Epithelial cell of proximal tubule (primary cell): ENCODE measurements at regions not wholly inside any gene's neighbourhood (a gene's known extent, or its start where the extent isn't known, plus 50 kb on each side); places are given as distances from the start of the nearest gene placed in this dataset.
"Not testable (repeated sequence)": the region's sequence is repeated elsewhere in the genome, so short reads cannot be mapped to it uniquely, and the experiment has no call there.

Source experiments
- DNase-seq: peaks from one replicate; pipeline ENCODE4 v3.0.0-alpha.2; 2011; ENCODE audit warnings: low read depth
- H3K4me3 ChIP-seq: 2 replicates; pipeline ENCODE4 v1.5.1; 2011; ENCODE audit warnings: low read depth, mild to moderate bottlenecking, low read length
- CTCF ChIP-seq: conservative IDR thresholded peaks from 2 replicates; pipeline ENCODE4 v1.5.1; 2012; ENCODE audit warnings: low read depth, mild to moderate bottlenecking, low read length

DNA sequence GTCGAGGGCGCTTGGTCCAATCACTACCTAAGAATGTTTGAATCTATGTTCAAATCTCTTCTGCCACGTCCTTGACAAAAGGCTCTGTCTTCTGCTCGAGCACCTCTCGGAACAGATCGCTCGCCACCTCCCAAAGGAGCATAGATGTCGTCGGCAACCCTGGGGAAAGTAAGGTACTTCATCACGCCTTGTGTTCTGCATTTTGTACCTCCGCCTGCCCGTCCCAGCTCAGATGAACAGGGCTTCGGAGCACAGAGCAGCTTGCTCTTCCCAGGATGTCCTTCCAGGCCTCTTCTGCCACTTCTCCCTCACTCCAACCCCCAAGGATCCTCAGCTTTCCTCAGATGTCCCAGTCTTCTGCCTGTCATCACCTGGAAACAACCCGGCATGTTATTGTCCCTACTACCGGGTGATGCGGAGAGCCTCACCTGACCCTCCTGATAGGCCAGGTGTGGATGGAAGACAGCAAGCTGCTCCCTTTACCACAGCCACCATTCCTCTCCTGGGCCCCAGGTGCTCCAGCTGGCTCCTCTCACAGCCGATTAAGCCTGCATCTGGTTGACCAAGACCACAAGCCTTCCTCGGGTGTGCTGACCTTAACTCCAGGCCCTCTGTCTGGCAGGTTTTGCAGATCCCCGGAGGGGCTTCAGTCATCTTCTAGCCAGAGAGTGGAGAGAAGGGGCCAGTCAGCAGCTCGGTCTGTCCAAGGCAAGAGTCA is 270.5 kb downstream of the FAM43A start:
- no peak for TF ChIP-seq CTCF
- H3K4me3 ChIP-seq = no peak overlapping the region
- DNase-seq = no peak

DNA sequence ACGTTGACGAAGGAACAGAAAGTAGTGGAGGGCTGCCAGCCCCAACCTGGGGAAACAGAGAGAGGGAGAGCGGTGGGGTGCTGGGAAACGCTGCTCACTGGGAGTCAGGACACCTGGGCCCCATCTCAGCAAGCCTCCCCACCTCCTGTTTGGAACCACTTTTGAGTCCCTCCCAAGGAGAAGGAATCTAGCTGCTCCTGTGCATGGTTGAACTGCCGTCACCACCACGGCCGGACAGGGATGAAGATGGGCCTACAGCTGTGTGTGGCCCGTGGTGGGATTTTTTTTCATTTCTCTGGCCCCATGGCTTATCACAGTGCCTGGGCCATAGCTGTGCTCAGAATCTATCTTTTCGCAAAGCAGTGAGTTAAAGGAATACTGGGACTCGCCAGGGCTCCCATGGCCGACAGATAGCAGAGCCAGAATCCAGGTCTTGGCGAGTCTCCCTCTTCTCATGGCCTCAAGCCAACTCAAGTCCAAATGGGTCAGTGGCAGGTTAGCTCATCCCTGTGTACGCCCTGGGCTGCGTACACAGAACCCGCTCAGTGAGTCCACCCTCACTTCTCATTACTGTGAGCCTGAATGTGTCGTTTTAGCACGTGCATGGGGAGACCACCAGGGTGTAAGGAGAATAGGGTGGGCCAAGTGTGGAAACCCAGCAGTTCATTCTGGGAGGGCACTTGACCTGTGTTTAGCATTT is 271.2 kb downstream of the FAM43A start:
- H3K4me3 ChIP-seq = no peak overlapping the region
- no peak for DNase-seq
- TF ChIP-seq CTCF = no peak

- H3K4me3 ChIP-seq = no peak overlapping the region
- no peak for TF ChIP-seq CTCF
- no peak for DNase-seq
Observed at GRCh38 chr3:194957743-194958240, 272.1 kb downstream of the FAM43A start.

DNA sequence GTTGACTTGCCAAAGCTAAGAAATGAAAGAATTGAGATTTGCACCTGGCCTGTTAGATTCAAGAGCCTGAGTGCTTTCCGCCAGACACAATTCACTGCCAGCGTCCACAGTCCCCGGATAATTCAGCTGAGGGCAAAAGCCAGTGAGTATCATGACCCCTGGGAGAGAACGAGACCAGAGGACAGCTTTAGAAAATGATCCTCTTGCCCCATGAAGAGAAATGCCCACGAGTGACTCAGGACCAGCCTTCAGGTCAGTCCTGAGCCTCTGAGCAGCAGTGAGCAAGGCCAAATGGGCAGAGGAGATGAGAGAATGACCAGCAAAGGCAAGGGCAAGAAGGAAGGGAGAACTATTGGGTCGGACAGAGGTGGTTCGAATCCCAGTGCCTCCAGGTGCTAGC is 273.5 kb downstream of the FAM43A start:
- no peak for TF ChIP-seq CTCF
- DNase-seq = no peak
- H3K4me3 ChIP-seq = no peak overlapping the region

- DNase-seq = not testable (repeated sequence)
Observed at GRCh38 chr3:194959666-194960065, 274.0 kb downstream of the FAM43A start.

DNA sequence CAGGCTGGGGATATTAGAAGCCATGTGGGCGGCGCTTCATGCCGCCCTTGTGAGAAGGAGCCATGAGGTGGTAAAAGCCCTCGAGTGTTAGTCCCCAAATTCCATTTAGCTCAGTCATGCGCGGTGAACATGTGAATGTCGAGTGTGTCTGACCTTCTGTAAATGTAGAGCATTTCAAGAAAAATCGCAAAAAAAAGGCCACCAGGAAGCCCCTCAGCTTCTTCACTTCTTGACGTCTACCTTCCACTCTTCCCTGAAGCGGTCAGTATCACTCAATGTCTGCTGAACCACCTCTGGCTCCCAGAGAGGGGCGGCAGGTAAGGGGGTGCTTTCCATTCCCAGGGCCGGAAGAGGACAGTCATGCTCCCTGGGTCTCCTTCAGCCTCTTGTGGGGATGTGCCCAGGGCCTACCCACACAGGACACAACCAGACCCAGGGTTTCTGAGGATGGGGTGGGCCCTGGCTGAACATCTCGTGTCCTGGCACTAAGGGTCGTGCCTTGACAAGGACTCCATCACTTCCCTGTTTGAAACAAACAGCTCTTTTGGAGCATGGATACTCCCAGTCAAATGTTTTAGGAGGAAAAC is 274.9 kb downstream of the FAM43A start:
- H3K4me3 ChIP-seq = no peak overlapping the region
- no peak for TF ChIP-seq CTCF
- DNase-seq = no peak

More at GRCh38 chr3:194959666-194960065, 274.0 kb downstream of the FAM43A start:
- H3K4me3 ChIP-seq = not testable (repeated sequence)

DNA sequence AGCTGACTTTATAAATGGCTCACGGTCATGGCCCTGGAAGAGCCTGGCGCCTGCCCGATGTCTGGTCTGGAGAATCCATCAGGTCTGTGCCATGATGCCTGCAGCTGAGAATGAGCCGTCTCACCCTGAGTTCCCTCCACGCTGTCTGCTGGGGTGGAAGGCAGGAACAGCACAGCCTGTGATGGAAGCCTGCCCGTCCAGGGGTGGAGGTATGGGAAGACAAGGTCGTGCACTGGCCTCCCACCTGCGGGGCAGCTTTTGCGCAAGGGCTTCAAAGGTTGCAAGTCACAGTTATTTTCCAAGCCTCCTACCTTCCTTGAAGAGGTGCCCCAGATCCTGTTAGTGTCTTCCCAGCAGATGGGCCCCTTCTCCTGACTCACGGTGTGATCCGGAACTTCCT is 275.5 kb downstream of the FAM43A start:
- no peak overlapping the region for H3K4me3 ChIP-seq
- TF ChIP-seq CTCF = no peak
- DNase-seq = no peak
